ENCODE measurements at regions not wholly inside any gene's neighbourhood (a gene's known extent, or its start where the extent isn't known, plus 50 kb on each side); places are given as distances from the start of the nearest gene placed in this dataset.

- no peak for TF ChIP-seq CTCF (conservative IDR thresholded peaks at IDR 0.05; ENCODE audit: low read depth in 2 of 2)
- TF ChIP-seq REST (IDR thresholded peaks at IDR 0.05; ENCODE audit: unreplicated experiment) = no peak
- no peak for TF ChIP-seq EZH2 (IDR thresholded peaks at IDR 0.05; ENCODE audit: low read depth, unreplicated experiment)
- TF ChIP-seq POLR2AphosphoS5 (IDR thresholded peaks at IDR 0.05; ENCODE audit: low read depth) = no peak
- no peak for TF ChIP-seq CREB1 (CRISPR knock-in tag; IDR thresholded peaks at IDR 0.05; ENCODE audit: low read depth)
Measured at GRCh38 chr9:74102702-74103101, 394.4 kb upstream of the RORB start.
